Stimulated activated CD4-positive, alpha-beta T cell treated with anti-CD3 and anti-CD28 coated beads, Interleukin-15, amount 100 ng/mL, for 24 hours (primary cell): ENCODE measurements at regions not wholly inside any gene's neighbourhood (a gene's known extent, or its start where the extent isn't known, plus 50 kb on each side); places are given as distances from the start of the nearest gene placed in this dataset.

Experiments
- DNase-seq: peaks from one replicate; pipeline ENCODE4 v3.0.0-alpha.2; 2020

DNA sequence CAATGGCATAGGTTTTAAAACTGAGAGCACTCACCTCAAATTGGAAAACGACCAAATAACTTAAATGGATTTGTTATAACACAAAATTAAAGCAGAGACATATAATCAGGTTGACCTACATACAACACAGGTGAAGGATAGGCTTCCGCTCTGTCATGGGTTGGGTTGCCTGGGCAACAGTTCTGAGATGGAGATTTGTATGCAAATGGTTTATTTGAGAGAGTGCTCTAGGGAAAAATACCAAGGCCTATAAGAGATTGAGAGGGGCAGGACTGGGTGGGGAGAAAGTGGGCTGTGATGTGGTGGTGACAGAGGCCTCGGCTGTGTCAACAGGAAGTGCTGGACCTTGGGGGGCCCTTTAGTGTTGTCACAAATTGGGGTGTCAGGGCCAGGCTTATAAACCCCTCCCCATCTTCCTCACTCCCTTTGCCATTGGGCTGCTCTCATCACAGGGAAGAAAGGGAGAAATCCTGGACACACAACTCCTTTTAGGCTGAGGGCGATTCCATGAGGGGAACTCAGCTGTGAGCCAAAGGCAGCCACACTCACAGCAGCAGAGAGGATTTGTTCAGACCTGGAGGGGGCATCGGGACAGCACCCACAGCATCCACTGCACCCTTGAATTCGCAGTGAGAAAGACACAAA lies 105.4 kb upstream of the LYZL1 start:
- DNase-seq = no peak

- no peak for DNase-seq
These were observed 104.5 kb upstream of the LYZL1 start for GRCh38 chr10:29184205-29185000.

DNA sequence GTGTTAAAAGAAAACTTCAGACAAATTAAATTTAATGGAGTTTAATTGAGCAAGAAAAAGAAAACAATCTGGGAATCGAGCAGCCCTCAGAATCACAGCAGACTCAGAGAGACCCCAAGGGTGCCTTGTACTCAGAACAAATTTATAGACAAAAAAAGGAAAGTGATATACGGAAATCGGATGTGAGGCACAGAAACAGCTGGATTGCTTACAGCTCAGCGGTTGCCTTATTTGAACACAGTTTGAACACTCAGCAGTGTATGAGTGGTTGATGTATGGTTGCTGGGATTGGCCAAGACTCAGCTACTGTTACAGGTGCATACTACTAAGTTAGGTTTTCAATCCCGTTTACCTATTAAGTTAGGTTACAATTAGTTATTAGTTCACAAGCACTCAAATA lies 103.8 kb upstream of the LYZL1 start:
- DNase-seq = no peak

GRCh38 chr10:29186221-29186620 lies 102.6 kb upstream of the LYZL1 start:
- no peak for DNase-seq

- no peak for DNase-seq
These were observed 99.6 kb upstream of the LYZL1 start for GRCh38 chr10:29189256-29189655.

- DNase-seq = no peak
These were observed 97.2 kb upstream of the LYZL1 start for GRCh38 chr10:29191674-29192073.

DNA sequence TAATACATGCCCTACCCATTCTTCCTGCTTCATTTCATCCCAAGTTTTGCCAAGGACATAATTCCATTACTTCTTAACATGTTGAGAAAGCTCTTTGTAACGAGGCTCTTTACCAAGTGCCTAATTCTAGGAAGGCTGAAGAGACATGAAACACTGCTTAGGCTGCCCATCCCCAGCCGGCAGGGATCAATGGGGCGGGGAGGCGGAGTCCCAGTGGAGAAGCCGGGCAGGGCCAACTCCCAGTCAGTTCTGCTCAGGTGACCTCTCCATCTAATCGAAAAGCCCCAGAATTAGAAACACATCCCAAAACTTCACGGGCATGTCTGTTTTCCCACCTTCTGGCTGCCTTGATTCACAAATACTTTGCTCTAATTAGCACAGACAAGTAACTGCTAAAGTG lies 89.5 kb upstream of the LYZL1 start:
- no peak for DNase-seq

DNA sequence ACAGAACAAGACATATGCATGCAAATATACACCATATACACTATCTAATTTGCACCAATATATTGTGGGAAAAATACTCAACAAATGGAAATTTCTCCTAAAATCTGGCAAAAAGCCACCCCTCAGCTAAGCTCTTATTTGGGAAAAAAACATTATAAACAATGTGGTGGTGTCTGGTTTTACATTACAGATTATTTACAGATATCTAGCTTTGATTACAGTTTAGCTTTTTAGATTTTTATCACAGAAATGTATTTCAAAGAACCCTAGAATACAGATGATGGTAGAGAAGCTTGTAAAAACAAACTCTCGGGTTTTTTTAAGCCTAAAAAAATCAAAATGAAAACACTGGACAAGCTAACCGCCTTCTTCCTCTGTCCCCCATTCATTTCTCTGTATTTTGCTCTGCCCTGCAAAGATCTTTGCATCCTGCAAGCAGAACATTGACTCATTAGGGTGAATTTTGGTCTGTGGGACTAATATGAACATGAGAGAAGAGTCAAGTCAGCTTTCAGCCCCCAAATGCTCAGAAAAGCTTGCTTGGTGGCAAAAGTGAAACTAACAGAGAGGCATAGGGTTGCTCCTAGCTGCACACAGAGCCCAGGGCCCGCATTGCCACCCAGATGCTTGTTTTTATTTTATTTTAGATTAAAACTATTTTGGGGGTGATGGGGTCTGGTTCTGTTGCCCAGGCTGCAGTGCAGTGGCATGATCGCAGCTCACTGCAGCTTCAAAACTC lies 88.8 kb upstream of the LYZL1 start:
- DNase-seq = no peak

GRCh38 chr10:29202386-29202940 lies 86.4 kb upstream of the LYZL1 start:
- no peak for DNase-seq

DNA sequence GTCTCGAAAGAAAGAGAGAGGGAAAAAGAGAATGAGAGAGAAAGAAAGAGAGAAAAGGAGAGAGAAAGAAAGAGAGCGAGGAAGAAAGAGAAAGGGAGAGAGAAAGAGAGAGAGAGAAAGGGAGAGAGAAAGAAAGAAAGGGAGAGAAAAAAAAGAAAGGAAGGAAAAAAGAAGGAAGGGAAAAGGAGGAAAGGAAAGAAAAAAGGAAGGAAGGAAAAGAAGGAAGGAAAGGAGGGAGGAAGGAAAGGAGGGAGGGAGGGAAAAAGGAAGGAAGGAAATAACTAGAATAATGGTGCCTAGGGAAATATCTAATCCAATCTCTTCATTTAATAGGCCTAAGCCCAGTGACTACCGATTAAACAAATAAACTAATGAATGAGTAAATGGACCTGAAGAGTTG lies 85.4 kb upstream of the LYZL1 start:
- DNase-seq = no peak

DNA sequence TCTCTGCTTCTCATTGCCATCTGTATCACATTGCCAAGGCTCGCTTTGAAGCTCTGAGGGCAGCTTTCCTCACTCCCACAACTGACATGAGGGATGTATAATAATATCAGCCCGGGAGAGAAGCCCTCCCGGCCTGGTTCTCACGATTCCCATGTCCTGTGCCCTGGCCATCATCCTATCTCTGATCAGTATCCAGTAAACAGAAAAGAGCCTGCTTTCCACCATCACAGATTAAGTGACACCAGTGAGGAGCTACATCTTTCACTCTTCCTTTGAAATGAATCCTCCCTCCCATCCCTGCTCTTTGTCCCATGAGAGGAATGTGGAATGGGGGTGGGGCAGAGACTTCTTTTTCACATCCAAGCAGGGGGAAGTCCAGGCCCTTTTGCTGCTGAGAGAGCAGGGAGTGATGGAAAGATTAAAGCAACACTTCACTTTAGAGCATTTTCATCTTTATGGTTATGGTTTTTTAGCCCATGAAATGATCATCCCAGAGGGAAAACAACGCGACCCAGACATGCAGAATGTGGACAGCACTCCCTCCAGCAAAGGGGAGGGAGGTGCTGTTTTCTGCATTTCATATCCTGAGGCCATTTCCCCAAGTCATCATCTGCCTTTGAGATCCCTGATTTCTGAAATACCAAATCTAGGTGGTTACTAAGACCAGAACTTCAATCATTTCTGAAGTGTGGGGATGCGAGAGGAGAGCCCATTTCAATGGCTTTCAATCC lies 84.6 kb upstream of the LYZL1 start:
- no peak for DNase-seq

DNA sequence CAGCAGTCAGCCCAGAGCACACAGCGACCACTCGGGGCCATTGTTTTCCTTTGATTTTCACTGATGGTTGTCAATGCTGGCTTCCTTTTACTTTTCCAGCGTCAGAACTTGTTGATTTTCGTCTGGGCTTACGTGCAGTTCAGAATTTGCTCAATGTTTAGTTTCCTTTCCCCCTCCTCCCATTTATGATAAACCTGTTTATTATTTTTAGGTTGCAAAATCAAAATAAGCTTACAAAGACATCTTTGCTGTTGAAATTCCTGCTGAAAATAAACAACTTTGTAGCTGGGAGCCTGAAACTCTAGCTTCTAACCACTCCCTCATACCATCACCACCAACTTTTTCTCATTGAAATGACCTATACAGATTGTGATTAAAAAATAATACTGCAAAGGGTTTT lies 83.1 kb upstream of the LYZL1 start:
- no peak for DNase-seq

GRCh38 chr10:29208845-29209244 lies 80.0 kb upstream of the LYZL1 start:
- DNase-seq = no peak

DNA sequence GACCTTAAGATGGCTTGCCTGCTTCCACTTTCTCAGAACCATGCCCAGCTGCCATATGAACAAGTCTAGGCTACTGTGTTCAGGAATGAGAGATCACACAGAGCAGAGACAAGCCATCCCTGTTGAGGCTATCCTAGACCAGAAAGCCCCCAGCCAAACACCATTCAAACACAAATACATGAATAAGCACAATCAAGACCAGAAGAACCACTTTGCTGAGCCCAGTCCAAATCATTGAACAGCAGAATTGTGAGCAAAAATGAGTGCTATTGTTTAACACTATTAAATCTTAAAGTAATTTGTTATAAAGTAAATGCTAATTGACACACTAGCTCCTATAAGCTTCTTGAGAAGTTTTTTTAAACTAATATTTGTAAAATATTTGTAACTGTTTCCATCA lies 79.0 kb upstream of the LYZL1 start:
- DNase-seq = no peak

GRCh38 chr10:29210266-29210868 lies 78.5 kb upstream of the LYZL1 start:
- no peak for DNase-seq

DNA sequence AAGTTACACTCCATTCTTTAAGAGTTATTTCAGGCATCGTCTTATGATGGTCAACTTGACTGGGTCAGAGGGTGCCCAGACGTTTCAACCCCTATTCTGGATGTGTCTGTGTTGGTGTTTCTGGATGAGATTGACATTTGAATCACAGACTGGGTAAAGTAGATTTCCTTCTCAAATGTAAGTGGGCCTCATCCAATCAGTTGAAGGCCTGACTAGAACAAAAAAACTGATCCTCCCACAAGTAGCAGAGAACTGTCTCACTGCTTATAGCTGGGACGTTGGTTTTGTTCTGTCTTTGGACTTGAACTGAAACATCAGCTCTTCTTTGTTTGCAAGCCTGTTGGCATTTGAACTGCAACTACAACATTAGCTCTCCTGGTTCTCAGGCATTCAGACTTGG lies 76.3 kb upstream of the LYZL1 start:
- DNase-seq = no peak

DNA sequence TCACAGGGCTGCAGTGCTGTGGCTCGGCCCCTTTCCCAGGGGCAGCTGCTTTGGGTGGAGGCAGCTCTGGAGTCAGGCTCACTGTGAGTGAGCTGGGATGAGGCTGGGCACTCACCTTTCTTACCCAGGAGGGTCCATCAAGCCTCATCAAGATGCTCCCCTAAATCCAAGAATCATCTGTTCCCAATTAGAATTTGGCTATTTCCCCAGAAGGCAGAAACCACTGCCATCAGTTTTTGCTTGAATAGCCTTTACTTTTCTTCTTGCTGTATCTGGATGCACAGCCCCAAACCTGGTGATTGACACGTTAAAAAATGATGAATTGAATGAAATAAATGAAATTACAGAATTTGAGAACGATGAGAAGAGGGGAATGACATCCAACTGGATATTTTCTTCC lies 74.3 kb upstream of the LYZL1 start:
- DNase-seq = no peak

DNA sequence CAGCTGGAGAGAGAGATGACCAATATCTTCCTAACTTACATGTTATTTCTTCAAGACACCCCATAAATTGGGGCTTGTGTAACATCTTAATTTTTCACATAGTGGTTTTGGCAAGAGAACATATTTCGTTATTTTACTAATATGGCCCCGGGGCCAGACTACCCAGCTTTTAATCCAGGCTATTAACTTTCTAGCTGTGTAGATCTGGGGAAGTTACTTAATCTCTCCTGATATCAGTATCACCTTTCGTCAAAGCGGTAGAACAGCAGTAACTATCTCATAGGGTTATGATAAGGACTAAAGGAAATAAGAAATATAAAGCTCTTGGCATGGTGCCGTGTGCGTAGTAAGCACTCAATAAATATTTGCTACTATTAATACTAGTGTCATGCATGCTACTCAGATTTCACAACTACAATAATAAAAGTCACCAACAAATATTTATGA lies 71.6 kb upstream of the LYZL1 start:
- no peak for DNase-seq

DNA sequence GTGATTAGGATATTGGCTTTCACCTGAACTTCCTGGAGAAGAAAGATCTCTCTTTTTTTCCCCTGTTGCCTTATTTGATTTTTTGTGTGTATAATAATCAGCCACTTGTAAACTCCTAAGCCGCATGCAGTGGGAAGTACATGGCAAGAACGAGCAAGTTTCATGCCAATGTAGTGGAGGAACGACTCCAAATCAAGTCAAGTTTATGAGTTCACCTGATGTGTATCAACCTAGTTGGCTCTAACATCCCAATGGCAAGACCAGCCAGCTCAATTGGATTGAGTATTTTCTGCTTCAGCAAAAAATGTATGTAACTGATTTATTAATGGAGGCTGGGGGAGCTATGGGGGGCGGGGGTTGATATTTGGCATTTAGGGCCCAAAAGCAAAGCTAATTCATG lies 65.5 kb upstream of the LYZL1 start:
- no peak for DNase-seq

DNA sequence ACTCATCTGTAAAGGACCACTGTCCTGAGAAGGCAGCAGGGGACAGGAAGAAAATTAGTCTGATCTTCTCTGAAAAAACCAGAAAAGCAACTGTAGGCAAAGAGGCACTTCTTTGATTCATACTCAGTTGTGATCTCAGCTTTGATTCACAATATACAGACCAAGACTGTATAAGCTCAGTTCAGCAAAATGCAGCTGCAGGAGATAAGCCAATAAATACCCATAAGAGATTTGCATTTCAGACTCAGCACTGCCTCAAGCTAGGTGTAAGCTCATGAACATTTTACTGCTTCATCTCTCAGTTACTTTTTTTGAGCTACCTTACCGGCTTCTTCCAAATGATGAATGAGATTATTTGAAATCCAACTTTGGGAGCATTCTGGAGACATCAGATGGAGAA lies 64.2 kb upstream of the LYZL1 start:
- no peak for DNase-seq

- no peak for DNase-seq
These were observed 61.7 kb upstream of the LYZL1 start for GRCh38 chr10:29227201-29227600.

DNA sequence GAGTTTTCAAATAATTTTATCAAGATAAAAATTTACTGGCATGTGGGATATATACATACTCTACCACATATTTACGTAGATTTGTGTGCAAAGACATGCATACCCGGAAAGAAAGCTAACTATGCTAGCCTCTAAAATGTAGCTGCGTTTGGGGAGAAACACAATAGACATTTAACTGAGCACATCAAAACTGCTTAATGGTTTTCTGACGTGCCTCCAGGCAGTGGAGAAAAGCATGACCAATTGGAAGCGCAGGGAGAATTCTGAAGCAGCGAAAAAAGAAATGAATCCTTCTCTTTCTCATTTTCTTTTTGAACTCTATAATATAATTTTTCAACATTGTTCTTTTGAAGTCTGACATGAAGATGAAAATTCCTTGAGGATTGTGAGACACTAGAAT lies 60.3 kb upstream of the LYZL1 start:
- no peak for DNase-seq

DNA sequence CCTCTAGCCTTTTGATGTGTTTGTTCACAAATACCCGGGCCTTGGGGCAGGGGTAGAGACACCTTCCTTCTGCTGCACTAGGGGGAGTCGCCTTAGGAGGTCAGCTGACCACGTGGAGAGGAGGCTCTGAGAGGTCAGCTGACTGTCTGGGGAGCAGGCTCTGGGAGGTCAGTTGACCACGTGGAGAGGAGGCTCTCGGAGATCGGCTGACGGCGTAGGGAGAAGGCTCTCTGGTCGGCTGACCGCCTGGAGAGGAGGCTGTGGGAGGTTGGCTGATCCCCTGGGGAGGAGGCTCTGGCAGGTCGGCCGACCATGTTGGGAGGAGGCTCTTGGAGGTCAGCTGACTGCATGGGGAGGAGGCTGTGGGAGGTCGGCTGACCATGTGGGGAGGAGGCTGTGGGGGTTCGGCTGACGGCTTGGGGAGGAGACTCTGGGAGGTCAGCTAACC lies 59.6 kb upstream of the LYZL1 start:
- no peak for DNase-seq
